Activated CD4-positive, alpha-beta T cell treated with anti-CD3 and anti-CD28 coated beads, Interleukin-2, Interleukin-4, amounts not matched to agents 100 ng/mL and 50 ng/mL, durations not matched to agents 16 hours and 8 hours (primary cell): ENCODE measurements at regions not wholly inside any gene's neighbourhood (a gene's known extent, or its start where the extent isn't known, plus 50 kb on each side); places are given as distances from the start of the nearest gene placed in this dataset.
"Not testable (repeated sequence)": the region's sequence is repeated elsewhere in the genome, so short reads cannot be mapped to it uniquely, and the experiment has no call there.

ENCODE experiments used
- DNase-seq: peaks from one replicate; pipeline ENCODE4 v3.0.0-alpha.2; 2020; ENCODE audit warnings: low spot score

DNA sequence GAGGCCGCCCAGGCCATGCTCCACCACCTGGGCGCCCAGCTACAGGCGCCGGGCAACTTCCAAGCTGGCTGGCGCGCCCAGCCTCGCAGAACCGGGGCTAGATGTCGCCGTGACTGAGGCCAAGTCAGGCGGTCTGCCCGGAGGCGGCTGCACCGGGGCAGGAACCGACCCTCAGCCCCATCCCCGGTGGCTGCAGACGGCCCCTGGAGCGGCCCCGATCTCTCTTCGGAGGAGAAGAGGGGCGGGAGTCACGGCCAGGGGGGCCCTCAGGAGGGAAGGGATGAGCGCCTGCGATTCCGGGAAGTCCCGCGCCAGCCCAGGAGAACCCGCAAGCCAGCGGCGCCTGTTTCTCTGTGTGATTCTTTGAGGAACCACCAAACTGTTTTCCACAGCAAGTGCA lies 671.3 kb upstream of the DEFB115 start:
- DNase-seq, result not testable (repeated sequence)

DNA sequence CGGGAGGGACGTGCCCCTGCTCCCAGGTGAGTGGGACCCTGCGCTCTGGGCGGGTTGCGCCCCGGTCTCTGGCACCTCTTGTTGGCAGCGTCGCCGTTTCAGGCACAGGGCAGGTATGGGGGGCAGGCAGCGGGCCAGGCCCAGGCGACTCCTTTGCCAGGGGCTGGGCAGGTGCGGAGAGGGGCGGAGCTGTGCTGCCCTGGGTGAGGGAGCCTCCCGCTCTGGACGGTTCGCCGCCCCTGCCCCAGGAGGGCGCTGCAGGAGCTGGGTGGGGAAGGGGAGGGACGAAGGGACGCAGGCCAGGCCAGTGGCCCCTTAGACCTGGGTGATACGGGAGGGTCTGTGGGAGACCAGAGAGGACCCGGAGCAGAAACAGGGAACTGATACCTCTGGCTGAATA lies 663.9 kb upstream of the DEFB115 start:
- DNase-seq, result no peak

DNA sequence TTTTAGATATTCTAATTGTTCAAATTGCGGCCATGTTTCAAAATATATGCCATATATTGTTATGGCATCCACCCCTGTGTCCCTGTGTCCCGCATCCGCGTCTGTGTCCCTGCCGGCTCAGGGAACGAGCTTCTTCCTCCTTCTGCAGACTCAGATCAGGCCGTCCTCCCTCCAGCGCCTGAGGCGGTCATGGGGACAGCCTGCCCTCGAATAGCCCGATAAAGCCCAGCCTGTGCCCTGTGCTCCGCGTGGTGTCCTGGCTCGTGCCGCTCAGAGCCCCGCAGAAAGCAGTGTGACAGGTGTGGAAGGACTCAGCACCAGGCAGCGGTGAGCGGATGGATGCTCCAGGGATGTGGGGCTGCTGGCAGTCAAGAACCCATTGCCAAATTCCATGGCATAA lies 663.4 kb upstream of the DEFB115 start:
- DNase-seq, result no peak

DNA sequence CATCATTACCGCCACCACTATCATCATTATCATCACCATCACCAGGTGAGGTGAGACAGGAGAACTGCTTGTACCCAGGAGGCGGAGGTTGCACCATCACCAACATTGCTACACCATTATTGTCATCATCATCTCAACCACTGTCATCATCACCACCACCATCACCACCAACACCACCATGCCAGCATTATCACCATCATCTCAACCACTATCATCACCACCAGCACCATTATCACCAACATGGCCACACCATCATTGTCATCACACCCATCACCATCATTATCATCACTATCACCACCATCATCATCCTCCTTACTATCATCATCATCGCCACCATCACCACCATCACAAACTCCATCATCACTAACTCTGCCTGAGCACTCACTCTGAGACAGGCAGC lies 661.8 kb upstream of the DEFB115 start:
- DNase-seq, result no peak

DNA sequence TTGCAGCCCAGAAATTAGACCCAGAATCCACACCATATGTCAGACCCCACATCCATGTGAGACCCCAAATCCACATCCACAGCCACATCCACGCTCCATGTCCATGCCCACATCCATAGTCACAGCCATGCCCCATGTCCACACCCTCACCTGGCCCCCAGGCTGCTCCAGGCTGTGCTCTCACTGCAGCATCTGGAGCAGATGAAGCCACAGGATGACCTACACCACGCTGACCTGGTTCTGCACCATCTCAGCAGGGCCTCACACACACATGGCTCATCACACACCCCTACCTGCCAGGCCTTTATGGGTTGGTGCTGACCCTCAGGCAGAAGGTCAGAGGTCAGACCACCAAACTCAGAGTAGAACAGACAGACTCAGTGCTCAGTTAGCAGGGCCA lies 660.0 kb upstream of the DEFB115 start:
- not testable (repeated sequence) for DNase-seq

DNA sequence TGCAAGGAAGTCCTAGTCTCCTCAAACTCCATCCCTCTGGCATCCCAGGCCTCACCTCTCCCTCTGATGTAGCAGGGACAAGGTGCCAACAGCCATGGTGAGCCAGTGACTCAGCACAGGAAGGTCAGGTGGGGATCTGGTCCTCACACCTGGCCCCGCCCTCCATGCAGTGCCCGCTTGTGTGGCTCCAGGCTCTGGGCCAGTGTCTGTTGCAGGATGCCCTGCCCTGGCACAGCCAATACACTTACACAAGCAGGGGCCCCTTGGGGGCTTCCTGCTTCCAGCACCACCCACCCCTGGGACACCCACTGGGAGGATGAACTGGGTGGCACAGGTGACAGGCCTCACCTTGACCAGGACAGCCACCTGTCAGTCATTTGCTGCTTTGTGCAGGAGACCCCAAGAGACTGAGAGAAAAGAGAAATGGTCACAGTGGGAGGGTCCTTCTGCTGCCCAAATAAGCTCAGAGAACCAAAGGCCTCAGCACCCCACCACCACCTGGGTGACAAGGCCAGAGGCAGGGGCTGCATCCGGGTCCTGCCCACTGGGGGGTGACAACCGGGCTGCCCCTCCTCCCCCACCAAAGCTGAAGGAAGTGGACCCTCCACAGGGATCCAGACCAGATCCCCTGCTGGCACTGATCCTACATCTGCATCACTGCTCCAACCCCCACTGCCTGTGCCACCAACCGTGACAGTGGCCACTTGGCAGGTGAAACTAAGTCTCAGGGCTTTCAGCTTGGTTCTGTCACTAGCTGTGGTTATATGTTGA lies 658.8 kb upstream of the DEFB115 start:
- DNase-seq, result no peak

DNA sequence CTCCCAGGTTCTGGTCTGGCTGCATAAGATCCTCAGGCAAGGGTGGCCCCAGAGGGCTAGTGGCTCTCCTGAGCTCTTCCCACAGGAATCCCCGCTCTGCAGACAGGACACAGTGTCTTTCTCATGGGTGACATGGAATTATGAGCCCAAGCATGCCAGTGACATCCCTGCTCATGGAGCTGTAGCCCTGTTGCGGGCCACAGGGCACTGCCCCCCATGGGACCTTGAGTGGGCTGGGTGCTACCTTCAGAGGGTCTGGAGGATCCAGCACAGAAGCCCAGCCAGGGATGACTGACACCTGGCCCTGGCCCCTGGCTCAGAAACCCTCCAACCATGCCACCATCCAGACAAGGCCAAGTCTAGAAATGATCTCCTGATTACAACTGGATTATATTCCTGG lies 657.5 kb upstream of the DEFB115 start:
- DNase-seq, result no peak

DNA sequence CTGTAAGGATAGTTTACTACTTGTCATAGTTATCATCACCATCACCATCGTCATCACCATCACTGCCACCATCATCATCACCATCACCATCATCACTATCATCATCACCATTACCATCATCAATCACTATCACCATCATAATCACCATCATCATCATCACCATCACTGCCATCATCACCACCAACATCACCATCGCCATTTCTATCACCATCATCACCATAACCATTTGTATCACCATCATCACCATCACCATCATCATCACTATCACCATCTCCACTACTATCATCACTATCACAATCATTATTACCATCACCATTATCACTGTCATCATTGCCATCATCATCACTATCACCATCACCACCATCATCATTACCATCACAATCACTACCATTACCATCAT lies 655.5 kb upstream of the DEFB115 start:
- no peak for DNase-seq

DNA sequence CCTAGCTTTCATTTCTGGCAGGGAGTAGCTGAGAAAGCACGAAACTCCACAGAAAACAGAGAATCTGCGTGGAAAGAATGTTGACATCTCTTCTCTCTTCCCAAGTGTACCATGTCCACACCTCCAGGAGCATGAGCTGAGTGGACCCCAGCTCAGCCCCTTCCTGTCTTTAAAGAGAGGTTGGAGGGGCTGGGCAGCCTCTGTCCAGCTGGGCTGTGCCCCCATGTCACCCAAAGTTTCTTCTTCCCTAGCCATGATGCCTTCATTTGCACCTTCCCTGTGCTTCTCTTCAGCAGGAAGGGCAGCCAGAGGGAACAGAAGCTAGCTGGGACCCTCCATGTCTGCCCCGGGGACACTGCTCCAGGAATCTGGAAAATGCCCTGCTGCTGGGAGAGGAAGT lies 655.0 kb upstream of the DEFB115 start:
- DNase-seq, result no peak

DNA sequence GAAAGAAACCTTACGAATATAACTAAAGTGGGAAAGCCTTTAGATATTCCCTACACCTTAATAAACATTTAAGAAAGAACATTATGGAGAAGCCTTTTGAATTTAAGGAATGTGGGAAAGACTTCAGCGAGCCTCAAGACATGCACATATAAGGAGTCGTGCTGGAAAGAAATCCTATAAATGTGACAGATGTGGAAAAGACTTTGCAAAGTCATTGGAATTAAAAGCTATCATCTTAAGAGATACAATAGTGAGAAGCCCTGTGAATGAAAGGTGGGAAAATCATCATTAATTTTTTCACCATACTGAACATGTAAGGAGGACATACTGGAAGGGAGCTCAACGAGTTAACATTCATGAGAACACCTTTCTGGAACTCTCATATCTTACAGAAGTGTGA lies 650.5 kb upstream of the DEFB115 start:
- DNase-seq, result no peak

DNA sequence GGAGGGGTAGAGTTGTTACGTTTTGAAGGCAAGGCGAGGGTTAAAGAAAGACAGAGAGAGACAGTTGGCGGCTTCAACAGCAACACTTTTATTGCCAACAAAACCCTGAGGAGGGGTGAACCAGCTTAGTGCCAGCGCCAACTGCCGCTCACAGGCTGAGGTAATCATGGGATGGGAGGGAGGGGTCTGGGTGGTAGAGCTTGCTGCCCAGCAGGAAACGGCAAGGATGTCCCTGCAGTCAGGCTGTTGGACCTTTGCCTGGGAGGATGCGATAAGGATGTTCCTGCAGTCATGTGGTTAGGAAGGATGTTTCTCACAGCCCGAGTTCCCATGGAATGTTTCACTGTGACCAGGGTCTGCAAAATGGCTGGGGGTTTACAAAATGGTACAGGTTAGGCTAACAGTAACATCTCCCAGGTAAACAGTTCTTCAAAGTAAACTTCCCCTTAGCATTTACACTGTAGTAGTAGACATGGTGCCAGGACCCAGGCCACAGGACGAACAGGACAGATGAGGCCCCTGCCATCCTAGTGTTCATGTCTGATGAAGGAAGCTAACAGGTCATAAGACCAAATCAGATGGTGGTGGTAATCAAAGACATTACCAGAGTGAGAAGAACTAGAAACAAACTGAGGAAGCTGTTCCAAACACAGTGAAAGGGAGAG lies 647.3 kb upstream of the DEFB115 start:
- no peak for DNase-seq

DNA sequence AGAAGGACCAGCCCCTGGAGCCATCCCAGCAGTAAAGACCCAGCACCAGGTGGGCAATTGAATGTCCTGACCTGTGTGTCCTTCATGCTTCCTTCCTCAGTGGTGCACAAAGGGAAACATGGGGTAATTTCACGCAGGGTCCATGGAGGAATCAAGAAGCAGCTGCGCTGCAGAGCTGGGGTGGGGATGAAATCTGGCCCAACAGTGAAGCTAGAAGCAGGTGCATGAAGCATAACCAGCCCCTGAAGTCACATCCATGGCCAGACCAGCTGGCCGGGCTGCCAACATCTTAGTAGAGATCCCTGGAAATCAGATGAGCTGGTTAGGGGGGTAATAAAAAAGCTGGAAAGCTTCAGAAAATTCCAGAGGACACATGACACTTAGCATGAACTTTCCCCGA lies 646.7 kb upstream of the DEFB115 start:
- no peak for DNase-seq

DNA sequence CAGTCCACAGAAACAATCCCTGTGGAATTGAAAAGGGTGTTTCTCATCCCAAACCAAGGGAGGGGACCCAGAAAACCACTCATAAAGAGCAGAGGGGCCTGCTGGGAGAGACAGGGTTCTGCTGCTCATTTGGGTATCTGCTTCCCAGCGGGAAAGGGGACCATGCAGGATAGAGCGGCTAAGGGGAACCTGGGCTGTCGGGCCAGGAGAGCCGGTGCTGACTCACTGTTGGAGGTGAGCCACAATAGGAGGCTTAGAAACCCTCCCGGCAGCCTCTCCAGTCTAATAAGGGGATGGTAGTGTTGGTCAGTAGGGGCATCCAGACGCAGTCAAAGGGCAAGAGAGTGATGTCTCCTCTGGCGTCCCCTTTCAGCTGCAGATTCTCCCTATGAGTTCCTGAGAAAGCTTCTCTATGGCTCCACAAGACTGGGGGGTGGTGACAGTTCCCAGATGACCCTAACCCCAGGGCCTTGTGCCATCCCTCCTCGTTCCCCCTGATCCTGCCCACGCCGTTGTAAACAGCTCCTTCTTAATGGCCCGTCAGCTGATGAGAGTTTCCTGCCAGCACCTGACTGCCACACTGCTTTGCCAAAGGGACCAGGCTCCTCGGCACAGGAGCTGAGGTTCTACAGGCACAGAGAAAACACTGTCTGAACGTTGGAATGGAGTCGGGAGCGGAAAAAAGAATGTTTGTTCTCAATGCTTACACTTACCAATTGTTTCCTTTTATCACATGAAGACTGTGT lies 646.1 kb upstream of the DEFB115 start:
- DNase-seq, result no peak

DNA sequence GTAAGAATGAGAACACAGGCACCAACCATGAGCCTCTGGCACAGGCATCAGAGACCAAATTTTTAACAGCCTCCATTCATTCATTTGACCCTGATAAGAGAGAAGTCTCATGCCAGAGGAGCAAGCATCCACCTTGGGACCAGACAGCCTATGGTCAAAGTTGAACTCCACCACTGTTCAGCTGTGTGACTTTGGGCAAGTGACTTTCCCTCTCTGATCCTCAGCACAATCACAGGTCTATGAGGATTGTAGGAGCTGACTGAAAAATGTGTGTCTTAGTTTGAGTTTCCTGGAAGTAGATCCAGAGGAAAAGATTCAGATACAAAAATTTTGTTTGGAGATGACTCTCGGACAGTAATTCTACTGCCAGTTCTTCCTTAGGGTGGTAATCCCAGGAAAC lies 645.1 kb upstream of the DEFB115 start:
- no peak for DNase-seq

DNA sequence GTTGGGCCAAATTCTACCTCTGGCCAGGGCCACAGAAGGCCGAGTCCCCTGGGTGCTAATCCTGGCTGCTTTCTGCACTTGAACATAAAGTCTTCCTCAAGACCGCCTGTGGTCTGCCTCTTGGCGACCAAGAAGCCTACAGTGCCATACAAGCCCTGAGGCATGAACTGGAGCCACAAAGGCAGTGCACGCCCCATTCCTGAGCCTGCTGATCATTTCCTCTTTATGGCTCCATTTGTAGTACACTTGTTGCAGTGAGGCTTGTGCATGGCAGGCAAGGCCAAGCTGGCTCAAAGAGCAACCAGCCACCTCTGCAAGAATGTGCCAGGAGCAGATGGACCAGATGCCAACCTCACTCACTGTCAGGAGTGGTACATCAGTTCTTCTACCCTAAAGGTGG lies 636.1 kb upstream of the DEFB115 start:
- not testable (repeated sequence) for DNase-seq

DNA sequence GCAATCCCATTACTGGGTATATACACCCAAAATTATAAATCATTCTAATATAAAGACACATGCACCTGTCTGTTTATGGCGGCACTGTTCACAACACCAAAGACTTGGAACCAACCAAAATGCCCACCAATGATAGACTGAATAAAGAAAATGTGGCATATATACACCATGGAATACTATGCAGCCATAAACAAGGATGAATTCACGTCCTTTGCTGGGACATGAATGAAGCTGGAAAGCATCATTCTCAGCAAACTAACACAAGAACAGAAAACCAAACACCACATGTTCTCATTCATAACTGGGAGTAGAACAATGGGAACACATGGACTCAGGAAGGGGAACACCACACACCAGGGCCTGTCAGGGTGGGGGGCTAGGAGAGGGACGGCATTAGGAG lies 633.2 kb upstream of the DEFB115 start:
- DNase-seq, result not testable (repeated sequence)

DNA sequence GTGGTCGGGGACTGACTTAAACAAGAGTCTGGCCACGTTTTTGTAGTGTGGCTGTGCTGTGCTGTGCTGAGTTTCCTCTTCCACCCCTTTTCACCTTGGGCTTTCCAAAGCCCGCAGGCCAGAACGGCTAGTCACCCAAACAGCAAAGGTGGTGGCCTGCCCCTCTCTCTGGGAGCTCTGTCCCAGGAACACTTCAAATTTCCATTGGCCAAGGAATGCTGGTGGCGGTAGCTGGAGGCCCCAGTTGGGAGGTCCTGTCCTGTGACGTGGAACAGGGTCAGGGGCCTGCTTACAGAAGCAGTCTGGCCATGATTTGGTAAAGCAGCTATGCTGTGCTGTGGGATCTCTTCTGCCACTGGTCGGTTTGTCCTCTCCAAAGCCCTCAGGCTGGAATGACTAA lies 628.1 kb upstream of the DEFB115 start:
- DNase-seq, result not testable (repeated sequence)

DNA sequence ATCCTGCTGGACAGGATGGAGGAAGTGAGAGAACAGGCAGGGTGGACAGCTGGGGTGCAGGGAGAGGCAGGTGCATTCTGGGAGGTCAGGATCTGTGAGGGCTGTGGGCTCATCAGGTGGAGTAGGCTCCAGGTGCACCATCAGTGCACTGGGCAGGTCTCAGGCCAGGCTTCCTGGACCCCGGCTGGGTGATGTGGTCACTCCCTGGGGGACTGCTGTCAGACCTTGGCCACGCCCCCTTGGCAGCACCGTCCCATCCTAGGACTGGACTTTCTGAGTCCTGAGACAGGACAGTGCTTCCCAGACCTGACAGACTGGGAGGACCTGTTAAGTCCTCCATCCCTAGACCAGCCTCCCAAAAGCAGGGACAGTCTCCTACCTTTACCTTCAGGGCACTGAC lies 626.7 kb upstream of the DEFB115 start:
- no peak for DNase-seq

DNA sequence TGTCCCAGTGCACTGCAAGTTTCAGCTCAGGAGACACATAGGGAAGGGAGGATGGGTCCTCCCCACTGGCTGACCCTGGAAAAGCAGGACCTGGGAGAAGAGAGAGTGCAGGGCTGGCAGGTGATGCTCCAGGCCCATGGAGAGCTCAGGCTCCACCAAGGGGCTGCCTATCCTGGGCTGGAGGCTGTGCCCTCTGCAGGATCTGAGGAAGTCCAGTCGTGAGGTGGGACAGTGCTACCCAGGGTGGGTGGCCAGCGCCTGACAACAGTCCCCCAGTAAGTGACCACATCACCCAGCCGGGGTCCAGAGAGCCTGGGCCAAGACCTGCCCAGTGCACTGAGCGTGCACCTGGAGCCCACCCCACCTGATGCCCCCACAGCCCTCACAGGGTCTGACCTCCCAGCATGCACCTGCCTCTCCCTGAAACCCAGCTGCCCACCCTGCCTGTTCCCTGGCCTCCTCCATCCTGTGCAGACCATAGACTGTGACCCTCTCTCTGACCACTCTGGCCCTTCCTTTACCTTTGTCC lies 626.1 kb upstream of the DEFB115 start:
- not testable (repeated sequence) for DNase-seq

DNA sequence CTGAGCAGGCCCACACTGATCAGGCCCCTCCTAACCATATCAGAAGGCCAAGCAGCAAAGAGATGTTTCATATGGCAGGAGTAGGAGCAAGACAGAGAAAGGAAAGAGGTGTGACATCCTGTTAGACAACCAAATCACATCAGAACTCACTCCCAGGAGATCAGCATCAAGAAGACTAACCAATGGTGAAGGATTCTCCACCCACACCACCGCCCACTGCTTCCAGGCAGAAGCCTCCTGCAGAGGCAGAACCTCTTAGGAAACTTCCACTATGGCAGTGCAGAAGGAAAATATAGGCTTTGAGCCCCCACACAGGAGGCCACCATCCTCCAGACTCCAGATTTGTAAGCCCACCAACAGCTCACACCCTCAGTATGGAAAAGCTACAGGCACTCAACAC lies 624.7 kb upstream of the DEFB115 start:
- not testable (repeated sequence) for DNase-seq

DNA sequence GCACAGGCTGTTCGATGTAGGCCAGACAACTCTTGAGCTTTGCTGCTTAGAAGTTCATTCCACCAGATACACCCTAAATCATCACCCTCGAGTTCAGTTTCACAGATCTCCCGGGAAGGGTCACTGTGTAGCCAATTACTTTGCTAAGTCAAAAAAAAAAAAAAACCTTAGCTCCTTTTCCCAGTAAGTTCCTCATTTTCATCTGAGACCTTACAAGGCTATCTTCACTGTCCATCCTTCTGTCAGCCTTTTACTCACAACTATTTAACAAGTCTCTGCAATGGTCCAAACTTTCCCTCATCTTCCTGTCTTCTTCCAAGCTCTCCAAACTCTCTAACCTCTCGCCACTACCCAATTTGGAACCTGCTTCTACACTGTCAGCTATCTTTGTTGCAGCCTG lies 615.9 kb upstream of the DEFB115 start:
- not testable (repeated sequence) for DNase-seq

DNA sequence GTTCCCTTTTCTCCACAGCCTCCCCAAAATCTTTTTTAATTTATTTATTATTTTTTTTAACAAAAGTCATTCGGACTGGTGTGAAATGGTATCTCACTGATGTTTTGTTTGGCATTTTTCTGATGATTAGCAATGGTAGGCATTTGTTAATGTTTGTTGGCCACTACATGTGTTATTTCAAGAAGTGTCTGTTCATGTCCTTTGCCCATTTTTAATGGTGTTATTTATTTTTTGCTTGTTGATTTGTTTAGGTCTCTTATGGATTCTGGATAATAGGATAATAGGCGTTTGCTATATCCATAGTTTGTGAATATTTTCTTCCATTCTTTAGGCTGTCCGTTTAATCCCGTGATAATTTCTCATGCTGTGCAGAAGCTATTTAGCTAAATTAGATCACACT lies 596.5 kb upstream of the DEFB115 start:
- not testable (repeated sequence) for DNase-seq

DNA sequence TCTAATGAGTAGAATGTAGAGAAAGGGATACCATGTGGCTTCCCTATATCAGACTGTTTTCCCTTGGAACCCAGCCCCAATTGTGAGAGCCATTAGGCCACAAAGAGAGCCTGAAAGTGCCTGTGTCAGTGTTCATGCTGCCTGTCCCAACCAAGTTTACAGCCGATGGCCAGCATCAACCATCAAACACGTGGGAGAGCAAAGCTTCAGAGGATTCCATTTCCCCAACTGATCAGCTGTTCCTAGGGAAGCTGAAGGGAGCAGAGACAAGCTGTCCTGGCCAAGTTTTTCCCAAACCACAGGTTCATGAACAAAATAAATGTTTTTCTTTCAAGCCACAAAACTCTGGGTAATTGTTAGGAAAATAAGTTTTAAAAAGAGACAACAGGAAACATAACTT lies 589.0 kb upstream of the DEFB115 start:
- DNase-seq, result not testable (repeated sequence)
